T1000 (cell line): ENCODE measurements at regions not wholly inside any gene's neighbourhood (a gene's known extent, or its start where the extent isn't known, plus 50 kb on each side); places are given as distances from the start of the nearest gene placed in this dataset.

Source experiments
- DNase-seq: peaks from one replicate; lab custom pipeline; 2025; ENCODE audit warnings: mixed read lengths; lab: John Stamatoyannopoulos, UW

GRCh38 chr12:67370979-67371378, 101.8 kb downstream of the CAND1 start:
- DNase-seq: no peak

DNA sequence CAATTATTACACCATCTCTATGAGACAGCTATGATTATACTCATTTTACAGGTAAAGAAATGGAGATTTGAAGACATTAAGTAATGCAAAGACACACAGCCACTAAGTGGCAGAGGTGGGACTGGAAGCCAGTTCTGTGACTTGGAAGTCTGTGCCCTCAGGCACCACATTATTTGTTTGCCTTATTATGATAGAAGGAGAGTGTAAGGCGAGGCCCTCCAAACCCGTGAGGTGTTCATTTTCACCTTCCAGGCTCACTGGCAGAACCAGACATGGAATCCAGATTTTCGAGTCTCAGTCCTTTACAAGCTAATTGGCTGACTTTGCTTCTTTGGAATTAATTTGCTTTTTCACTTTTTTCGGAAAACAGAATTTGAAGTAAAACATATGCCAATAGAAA, 107.9 kb downstream of the CAND1 start:
- no peak for DNase-seq

DNA sequence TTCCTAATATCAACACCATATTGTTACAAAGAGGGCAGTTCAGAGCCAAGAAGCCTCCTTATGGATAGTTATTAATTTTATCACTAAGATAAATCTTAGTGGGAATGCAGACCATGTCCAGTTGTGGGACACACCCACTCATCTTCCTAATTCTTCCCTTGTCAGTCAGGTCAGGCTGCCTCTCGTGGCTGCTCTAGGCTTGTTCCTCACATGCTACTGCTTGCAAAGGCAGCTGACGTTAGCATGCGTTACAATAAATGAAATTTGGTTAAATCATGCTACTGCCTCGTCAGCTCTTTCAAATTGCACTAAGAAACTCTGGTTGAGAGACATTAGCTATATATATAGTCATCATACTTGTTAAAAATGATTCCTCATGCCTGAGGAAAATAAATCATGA, 108.4 kb downstream of the CAND1 start:
- no peak for DNase-seq

- DNase-seq: no peak
These were observed 113.2 kb downstream of the CAND1 start for GRCh38 chr12:67382241-67382871.

GRCh38 chr12:67386869-67387565, 117.9 kb downstream of the CAND1 start:
- no peak for DNase-seq

- no peak for DNase-seq
These were observed 119.4 kb downstream of the CAND1 start for GRCh38 chr12:67388331-67389138.

DNA sequence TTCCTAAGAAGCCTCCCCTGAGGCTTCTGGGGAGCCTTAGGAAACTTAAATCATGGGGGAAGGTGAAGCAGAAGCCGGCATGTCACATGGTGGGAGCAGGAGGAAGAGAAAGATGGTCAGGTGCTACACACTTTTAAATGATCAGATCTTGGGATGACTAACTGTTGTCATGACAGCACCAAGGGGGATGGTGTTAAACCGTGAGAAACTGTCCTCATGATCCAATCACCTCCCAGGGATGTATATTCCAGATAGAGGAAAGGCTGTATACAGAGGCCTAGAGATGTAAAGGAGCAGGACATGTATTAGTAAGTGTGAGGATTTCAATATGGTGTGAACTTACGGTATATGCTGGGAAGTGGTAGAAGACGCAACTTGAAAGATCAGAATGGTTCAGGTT, 121.1 kb downstream of the CAND1 start:
- DNase-seq: no peak

GRCh38 chr12:67391034-67391433, 121.9 kb downstream of the CAND1 start:
- no peak for DNase-seq

DNA sequence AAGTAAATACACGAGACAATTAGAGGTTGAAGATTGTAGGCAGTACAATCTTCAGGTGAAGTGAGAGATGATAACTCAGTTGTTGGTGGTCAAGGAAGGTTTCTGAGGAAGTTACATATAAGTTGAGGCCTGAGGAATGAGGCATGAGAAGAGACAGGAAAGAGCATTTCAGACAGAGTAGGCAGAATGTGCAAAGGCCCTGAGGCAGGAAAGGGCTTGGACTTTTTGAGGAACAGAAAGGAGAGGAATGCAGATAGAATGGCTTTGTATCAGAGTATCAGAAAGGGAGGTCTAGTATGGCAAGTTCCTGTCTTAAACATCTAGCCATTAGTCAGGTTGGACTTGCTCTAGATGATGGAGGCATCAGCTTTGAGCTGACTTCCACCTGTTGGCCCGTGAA, 122.5 kb downstream of the CAND1 start:
- no peak for DNase-seq

DNA sequence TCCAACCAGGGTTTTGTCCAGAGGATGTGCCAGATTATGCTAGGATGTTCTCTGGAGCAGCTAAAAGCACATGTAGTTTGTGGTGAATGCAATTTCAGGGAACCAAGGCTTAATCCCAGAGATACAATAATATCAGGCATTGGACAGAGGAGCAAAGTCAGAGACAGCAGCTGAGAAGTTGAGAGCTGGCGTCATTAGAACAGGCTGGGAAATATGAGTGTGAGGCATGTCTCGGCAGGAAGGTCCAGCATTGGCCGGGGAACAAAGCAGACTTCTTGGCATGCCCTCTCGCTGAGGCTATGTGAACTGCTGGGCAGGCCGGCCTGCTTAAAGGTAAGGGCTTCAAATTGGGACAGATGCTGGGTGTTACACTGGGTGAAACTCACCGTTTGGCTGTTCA, 125.4 kb downstream of the CAND1 start:
- DNase-seq: no peak

DNA sequence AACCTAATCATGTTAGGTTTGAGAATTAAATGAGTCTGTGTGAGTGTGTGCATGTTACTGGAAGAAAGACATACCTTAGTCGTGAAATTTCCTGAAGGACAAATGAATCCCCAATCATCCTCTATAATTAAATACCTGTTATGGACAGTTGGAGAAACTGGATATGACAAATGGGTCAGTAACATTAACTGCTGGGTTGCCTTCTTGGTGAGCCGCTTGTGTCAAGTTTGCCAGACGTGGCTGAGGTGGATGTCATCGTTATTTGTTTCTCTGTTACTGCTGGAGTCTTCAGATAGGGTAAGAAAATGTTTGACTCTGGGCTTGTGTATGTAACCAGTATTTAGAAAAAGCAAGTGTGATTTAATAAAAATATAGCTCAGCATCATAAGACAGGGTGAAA, 131.6 kb downstream of the CAND1 start:
- DNase-seq: no peak

DNA sequence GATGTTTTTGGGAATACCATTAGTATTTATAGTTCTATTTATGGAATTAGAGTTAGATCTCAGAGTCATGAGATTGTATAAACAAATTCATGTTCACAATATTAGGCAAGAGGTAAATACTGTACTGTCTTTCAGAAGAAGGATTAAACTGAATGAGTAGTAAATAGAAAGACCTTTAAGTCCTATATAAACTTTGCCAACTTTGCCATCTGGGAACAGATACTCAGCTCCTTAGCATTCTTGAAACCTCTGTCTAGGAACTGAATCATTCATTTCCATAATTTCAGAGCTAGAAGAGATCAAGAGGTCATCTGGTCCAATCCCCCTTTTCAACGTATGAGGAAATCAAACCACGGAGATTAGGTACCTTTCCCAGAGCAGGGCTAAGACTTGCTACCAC, 141.1 kb downstream of the CAND1 start:
- DNase-seq: no peak

DNA sequence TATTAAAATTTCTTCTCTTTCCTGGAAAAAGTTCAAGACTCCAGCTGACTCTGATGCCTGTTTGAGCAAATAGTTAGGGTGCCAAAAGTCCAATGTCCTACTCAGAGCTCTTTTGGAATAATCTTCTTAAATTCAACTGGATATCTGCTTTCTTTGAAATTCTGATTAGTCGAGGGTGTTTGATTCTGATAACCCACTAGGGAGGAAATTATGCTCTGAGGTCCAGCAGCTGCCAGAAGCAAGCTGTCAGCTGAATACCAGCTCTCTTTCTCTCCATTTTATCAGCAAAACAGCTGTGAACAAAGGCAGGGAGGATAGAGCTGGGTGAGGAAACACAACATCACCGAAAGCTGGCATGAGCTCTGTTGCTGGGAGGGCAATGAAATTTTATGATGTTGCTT, 141.5 kb downstream of the CAND1 start:
- no peak for DNase-seq

DNA sequence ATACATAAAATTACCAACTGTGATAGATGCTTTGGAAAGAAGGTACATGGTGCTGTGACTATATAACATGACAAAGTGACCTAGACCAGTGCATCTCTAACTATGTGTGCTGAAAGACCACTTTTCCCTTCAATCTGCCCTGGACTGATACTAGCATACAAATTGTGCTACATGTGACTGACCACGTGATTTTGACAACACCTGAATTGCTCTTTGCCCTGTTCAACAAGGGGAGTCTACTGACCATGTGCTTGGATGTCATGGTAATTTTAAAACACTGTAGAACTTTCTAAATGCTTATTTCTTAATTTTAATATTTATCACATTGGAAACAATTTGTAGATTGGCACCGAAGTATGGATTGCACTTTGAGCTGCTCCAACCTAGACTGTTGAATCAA, 142.4 kb downstream of the CAND1 start:
- DNase-seq: no peak

DNA sequence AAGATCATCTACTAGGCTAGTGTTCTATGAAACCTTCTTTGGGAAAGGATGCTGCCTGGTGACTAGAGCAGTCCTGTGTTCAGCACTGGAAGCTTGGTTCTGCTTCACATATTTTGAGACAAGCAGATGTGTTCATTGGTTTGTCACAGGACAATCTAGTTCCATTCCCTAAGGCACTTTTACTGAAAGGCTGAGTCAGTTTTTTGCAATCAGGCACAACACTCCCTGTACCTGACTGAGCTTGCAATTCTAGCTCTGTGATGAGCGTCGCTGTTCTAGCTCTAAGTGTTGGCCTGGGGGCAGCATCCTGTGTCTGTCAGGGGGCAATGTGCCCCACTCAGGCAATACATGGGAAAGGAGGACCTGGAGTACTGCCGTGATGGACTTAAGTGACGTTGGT, 144.4 kb downstream of the CAND1 start:
- DNase-seq: no peak

DNA sequence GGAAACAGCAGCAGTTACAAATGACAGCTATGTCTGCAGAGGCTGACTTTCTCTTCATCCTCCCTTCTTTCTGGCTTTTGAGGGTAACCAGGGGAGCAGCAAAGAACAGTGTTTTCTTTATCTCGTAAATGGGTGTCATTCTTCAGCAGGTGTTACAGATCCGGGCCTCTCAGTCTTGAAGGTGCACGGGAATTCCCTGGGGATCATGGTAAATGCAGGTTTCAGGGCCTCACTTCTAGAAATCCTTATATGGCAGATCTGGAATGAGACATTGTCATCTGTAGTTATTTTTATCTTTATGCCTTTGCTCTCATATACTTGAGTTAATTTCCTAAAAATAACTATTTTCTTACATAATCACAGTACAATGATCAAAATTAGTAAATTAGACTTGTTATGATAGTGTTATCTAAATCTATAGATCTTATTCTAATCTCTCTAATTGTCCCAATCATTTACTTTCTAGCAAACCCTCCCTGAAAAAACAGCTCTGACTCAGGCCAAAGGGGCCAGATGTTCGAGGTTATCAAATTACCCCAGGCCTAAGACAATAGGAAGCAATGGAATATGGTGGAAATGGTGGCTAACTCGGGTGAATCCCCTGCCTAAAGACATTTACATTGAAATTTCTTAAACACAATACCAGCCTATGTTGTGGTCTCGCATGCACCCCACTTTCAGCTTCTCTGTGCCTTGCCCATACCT, 145.0 kb downstream of the CAND1 start:
- DNase-seq: no peak

GRCh38 chr12:67415473-67415872, 146.3 kb downstream of the CAND1 start:
- DNase-seq: no peak

DNA sequence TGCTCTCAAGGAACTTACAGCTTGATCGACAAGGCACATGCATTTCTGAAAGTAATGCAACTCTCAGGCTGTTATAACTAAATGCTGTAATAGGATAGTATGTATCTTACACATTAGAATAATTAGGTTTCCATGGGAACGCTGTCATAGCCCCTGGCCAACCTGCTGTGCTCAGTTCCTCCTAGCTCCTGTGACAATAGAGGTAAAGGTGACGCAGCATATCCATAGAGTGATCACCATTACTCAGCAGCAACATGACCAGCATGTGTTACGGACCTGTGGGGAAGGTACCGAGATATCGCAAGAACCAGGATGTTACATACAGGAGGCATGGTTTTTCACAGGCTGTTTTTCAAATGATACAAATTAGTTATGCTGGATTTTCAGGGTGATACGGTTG, 150.7 kb downstream of the CAND1 start:
- DNase-seq: no peak

DNA sequence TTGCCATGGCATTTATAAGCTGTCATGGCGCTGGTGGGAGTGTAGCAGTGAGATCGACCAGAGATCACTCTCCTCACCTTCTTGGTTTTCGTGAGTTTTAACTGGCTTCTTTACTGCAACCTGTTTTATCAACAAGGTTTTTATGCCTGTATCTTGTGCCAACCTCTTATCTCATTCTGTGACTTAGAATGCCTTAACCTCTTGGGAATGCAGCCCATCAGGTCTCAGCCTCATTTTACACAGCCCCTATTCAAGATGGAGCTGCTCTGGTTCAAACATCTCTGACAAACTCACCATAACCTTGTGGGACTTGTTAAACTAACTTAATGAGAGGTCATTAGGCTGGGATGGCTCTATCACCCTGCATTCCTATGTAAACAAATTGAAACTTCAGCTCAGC, 151.3 kb downstream of the CAND1 start:
- DNase-seq: no peak

GRCh38 chr12:67422081-67422480, 152.9 kb downstream of the CAND1 start:
- no peak for DNase-seq

DNA sequence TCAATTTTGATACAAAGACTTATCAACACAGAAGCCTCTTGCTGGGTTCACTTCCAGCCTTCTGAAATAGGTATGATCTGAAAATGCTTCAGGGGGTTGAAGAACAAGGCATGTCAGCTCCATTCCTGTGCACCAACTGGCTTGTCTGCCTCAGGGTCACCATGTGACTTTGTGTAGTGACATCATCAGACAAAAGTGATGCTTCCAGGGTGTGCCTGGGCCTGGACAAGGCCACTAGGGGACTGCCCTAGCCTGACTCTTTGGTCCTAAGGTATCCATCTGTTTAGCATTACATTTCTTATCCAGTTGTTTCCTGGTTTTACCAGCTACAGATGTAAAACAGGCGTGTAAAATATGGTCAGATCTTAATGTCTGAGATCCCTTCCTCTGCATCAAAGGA, 155.6 kb downstream of the CAND1 start:
- no peak for DNase-seq

GRCh38 chr12:67425394-67425793, 156.2 kb downstream of the CAND1 start:
- DNase-seq: no peak

GRCh38 chr12:67426067-67426466, 156.9 kb downstream of the CAND1 start:
- DNase-seq: no peak
